Omental fat pad (tissue), 3 donors: ENCODE measurements at regions not wholly inside any gene's neighbourhood (a gene's known extent, or its start where the extent isn't known, plus 50 kb on each side); places are given as distances from the start of the nearest gene placed in this dataset.

Experiments
- ATAC-seq: fragments of 150-250 bp; one replicate; pipeline ENCODE4 v1.9.1; 2016; ENCODE audit warnings: mild to moderate bottlenecking, moderate library complexity; ENCODE audit not compliant: low FRiP score
- DNase-seq: peaks from one replicate; pipeline ENCODE4 v3.0.0-alpha.2; 2019; ENCODE audit warnings: low spot score
- CTCF ChIP-seq, 3 donors: fragments of 450-650 bp; IDR thresholded peaks; one replicate each; pipeline ENCODE4 v1.5.1; 2016 to 2017; ENCODE audit warnings: antibody characterized with exemption in 3 of 3, mild to moderate bottlenecking in 3 of 3, moderate library complexity in 2 of 3

DNA sequence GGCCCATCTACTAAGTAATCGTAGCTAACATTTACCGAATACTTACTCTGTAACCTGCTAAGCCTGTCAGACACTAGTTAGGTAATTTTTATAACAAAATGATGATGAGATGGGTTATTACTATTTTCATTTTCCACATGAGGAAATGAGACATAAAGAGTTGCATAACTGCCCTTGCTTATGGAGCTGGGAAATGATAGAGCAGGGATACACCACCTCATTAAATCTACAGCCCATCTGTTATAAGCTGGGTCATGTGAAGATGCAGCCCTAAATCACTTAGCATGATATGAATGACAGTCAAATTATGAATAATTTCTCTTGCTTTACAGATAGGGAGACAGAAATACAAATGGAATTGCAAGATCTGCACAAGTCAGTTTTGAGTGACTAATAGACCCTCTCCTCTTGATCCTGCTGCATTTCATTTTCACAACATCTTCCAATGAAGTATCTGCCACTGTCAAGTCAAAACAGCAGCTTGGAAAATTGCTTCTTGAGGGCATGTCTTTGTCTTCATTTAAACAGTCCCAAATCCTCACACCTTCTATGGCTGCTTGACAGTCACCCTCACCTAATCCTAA lies 364.7 kb downstream of the PRELID2 start:
- DNase-seq (no peak), ATAC-seq (peak; percentile 37)
- TF ChIP-seq CTCF (IDR thresholded peaks at IDR 0.05): no peak

GRCh38 chr5:145467446-145467845 lies 367.7 kb downstream of the PRELID2 start:
- DNase-seq (no peak), ATAC-seq (no peak)
- TF ChIP-seq CTCF (IDR thresholded peaks at IDR 0.05): no peak

DNA sequence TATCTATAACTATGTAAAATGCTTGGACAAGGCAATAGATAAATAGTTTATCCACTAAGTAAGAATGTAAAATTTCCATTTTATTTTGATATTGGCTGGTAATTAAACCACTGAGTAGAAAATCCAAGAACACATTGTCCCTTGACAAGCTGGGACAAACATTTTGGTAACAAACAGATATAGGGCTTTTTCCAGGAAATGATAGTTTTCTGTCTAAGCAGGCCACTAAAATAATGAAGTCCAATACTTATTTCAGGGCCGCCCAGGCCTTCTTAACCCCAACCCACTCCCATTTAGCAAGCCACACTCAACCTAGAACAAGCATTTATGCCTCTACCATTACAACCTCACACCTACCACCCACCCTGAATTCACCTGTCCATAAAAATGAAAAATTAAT lies 368.6 kb downstream of the PRELID2 start:
- TF ChIP-seq CTCF (IDR thresholded peaks at IDR 0.05): no peak
- DNase-seq (no peak), ATAC-seq (no peak)

GRCh38 chr5:145465474-145466263 lies 369.5 kb downstream of the PRELID2 start:
- ATAC-seq (no peak), DNase-seq (no peak)
- TF ChIP-seq CTCF (IDR thresholded peaks at IDR 0.05): no peak

DNA sequence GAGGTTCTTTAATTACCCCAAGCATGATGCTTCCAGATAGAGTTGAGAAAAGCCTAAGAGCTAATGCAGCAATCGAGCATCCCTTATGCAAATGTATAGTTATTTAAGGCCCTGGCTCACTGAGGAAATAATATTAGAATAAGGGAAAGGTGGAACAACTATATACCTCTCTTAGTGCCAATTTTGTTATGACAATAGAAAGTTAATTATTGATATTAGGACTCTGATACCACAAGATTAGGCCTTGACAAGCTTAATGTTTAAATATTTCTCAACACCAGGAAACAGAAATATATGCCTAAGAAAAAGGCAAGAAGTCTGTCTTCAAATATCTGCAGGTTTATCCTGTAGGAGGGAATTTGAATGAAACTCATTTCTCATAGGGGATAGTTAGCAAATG lies 371.0 kb downstream of the PRELID2 start:
- no peak for TF ChIP-seq CTCF (IDR thresholded peaks at IDR 0.05)
- no peak for DNase-seq
- ATAC-seq: no peak

DNA sequence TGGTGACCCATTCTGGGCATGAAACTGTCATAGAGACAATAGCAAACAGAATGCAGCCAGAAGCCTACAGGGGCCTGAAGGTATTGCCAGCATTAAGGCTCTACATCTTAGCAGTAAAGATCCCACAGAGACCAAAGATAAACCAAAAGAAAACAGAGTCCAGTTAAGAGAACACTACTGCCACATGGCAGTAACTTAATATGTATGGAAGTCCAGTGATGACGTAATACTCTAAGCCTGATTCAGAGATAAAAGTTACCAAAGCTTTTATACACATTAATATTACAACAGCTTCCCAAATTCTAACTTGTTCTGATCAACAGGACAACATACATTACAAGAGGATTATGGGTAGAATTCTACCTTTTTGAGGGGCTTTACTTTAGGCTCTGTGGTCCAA lies 371.5 kb downstream of the PRELID2 start:
- no peak for TF ChIP-seq CTCF (IDR thresholded peaks at IDR 0.05)
- DNase-seq (no peak), ATAC-seq (no peak)

GRCh38 chr5:145462525-145462924 lies 372.6 kb downstream of the PRELID2 start:
- DNase-seq (no peak), ATAC-seq (no peak)
- no peak for TF ChIP-seq CTCF (IDR thresholded peaks at IDR 0.05)
